ENCODE measurements at regions not wholly inside any gene's neighbourhood (a gene's known extent, or its start where the extent isn't known, plus 50 kb on each side); places are given as distances from the start of the nearest gene placed in this dataset.

DNA sequence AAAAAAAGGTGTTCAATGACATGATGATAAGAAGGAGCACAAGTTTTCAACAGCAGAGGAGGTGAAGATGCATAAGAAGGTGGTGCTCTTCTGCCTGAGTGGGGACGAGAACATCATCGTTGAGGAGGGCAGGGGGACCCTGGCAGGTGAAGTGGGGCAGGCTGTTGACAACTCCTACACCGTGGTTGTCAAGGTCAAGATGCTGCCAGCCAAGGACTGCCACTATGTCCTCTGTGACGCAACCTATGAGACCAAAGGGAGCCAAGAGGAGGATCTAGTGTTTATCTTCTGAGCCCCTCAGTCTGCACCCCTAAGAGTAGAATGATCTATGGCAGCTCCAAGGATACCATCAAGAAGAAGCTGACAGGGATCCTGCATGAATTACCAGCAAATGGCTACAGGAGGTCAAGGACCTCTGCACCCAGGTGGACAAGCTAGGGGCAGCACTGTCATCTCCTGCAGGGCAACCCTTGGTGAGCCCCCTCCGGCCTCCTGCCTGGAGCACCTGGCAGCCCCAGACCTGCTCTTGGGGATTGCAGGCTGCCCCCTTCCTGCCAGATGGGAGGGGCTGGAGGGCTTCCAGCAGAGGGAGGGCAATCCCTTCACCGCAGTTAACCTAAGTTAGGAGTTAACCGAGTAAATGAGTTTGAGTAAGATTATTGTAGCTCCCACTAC, 80.5 kb downstream of the ZNF281 start (continued):
- TF ChIP-seq, protein P1, sequence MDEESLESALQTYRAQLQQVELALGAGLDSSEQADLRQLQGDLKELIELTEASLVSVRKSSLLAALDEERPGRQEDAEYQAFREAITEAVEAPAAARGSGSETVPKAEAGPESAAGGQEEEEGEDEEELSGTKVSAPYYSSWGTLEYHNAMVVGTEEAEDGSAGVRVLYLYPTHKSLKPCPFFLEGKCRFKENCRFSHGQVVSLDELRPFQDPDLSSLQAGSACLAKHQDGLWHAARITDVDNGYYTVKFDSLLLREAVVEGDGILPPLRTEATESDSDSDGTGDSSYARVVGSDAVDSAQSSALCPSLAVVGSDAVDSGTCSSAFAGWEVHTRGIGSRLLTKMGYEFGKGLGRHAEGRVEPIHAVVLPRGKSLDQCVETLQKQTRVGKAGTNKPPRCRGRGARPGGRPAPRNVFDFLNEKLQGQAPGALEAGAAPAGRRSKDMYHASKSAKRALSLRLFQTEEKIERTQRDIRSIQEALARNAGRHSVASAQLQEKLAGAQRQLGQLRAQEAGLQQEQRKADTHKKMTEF (CRISPR knock-in tag; IDR thresholded peaks at IDR 0.05) = no peak

DNA sequence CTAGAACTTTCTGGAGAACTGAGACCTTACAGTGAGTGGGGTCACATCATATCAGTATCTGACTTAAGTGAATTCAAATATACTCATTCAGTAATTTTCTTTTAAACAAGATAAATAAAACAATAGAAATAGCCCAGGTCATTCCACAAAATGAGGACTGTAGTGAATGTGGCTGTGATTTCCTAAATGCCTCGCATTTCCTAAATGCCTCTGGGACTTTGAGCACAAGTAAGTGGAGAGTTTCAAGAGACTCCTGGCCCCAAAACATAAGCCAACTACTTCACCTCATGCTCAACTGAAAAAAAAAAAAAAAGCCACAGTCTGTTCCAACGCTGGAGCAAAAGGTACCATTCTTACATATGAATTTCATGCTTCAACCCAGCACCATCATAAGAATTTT, 81.5 kb downstream of the ZNF281 start:
- Histone ChIP-seq H4K20me1 (ENCODE audit: insufficient read depth, low read length) (no peaks in the 10 kb centered on the region), H3K4me3 (replicated peaks in 1 of 3; ENCODE audit: insufficient read depth in 1 of 3, low read depth in 2 of 3, low read length in 3 of 3) (no peak overlapping the region), H3K4me2 (ENCODE audit: low read depth, low read length) (no peak overlapping the region), H2AFZ (ENCODE audit: low read length) (no peak overlapping the region), H3K79me2 (ENCODE audit: insufficient read depth, low read length) (no peaks in the 10 kb centered on the region), H3K36me3 (replicated peaks in 1 of 2; ENCODE audit: control insufficient read depth in 1 of 2, insufficient read depth in 2 of 2, low read length in 2 of 2) (no peaks in the 10 kb centered on the region), H3K9ac (ENCODE audit: insufficient read depth, low read depth, low read length) (no peak overlapping the region), H3K27me3 (ENCODE audit: control insufficient read depth in 1 of 2, insufficient read depth in 2 of 2, low read length in 2 of 2) (no peaks in the 10 kb centered on the region), H3K4me1 (ENCODE audit: insufficient read depth, low read length) (peaks cover 27% of the 10 kb centered on the region), H3K27ac (ENCODE audit: extremely low read length, insufficient read depth, low read length) (no peak overlapping the region), H3K9me3 (ENCODE audit: low read length) (peaks cover 5% of the 10 kb centered on the region; the same call in 1 of the 2 replicates)
- FAIRE-seq (no peak), DNase-seq (ENCODE audit: low spot score) (no peak), ATAC-seq (no peak)
- in situ Hi-C loops (cut with HindIII; ENCODE audit: extremely low pct_ligation_motif_present, low pct_unique_long_range_greater_than_20kb) (no loop called here), intact Hi-C loops (cut with micrococcal nuclease; ENCODE audit: unreplicated experiment) (no loop called here)
- WGBS (ENCODE audit: low lambda C conversion rate) = 86% methylated on average over 2 of the region's 2 CpGs
- CTCF ChIA-PET (ENCODE audit: low intra/inter-chr PET ratio, low total read pairs) = no interaction called here
- POLR2A ChIA-PET = no interaction called here
- BruUV-seq (replicated peaks) = no TSS peak
- TF ChIP-seq ZNF510 (CRISPR knock-in tag; IDR thresholded peaks at IDR 0.05; ENCODE audit: low read depth) = no peak
- TF ChIP-seq KLF12 (CRISPR knock-in tag; IDR thresholded peaks at IDR 0.05; ENCODE audit: borderline replicate concordance) = no peak
- TF ChIP-seq, protein P2, sequence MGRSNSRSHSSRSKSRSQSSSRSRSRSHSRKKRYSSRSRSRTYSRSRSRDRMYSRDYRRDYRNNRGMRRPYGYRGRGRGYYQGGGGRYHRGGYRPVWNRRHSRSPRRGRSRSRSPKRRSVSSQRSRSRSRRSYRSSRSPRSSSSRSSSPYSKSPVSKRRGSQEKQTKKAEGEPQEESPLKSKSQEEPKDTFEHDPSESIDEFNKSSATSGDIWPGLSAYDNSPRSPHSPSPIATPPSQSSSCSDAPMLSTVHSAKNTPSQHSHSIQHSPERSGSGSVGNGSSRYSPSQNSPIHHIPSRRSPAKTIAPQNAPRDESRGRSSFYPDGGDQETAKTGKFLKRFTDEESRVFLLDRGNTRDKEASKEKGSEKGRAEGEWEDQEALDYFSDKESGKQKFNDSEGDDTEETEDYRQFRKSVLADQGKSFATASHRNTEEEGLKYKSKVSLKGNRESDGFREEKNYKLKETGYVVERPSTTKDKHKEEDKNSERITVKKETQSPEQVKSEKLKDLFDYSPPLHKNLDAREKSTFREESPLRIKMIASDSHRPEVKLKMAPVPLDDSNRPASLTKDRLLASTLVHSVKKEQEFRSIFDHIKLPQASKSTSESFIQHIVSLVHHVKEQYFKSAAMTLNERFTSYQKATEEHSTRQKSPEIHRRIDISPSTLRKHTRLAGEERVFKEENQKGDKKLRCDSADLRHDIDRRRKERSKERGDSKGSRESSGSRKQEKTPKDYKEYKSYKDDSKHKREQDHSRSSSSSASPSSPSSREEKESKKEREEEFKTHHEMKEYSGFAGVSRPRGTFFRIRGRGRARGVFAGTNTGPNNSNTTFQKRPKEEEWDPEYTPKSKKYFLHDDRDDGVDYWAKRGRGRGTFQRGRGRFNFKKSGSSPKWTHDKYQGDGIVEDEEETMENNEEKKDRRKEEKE (IDR thresholded peaks at IDR 0.05) = no peak
- TF ChIP-seq ZNF788 (CRISPR knock-in tag; IDR thresholded peaks at IDR 0.05; ENCODE audit: borderline replicate concordance) = no peak
- no peak for TF ChIP-seq MTF2 (CRISPR knock-in tag; IDR thresholded peaks at IDR 0.05; ENCODE audit: borderline replicate concordance)
- TF ChIP-seq ZNF850 (CRISPR knock-in tag; conservative IDR thresholded peaks at IDR 0.05) = no peak
- TF ChIP-seq, protein P3, sequence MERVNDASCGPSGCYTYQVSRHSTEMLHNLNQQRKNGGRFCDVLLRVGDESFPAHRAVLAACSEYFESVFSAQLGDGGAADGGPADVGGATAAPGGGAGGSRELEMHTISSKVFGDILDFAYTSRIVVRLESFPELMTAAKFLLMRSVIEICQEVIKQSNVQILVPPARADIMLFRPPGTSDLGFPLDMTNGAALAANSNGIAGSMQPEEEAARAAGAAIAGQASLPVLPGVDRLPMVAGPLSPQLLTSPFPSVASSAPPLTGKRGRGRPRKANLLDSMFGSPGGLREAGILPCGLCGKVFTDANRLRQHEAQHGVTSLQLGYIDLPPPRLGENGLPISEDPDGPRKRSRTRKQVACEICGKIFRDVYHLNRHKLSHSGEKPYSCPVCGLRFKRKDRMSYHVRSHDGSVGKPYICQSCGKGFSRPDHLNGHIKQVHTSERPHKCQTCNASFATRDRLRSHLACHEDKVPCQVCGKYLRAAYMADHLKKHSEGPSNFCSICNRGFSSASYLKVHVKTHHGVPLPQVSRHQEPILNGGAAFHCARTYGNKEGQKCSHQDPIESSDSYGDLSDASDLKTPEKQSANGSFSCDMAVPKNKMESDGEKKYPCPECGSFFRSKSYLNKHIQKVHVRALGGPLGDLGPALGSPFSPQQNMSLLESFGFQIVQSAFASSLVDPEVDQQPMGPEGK (CRISPR knock-in tag; IDR thresholded peaks at IDR 0.05) = no peak
- TF ChIP-seq, protein P4, sequence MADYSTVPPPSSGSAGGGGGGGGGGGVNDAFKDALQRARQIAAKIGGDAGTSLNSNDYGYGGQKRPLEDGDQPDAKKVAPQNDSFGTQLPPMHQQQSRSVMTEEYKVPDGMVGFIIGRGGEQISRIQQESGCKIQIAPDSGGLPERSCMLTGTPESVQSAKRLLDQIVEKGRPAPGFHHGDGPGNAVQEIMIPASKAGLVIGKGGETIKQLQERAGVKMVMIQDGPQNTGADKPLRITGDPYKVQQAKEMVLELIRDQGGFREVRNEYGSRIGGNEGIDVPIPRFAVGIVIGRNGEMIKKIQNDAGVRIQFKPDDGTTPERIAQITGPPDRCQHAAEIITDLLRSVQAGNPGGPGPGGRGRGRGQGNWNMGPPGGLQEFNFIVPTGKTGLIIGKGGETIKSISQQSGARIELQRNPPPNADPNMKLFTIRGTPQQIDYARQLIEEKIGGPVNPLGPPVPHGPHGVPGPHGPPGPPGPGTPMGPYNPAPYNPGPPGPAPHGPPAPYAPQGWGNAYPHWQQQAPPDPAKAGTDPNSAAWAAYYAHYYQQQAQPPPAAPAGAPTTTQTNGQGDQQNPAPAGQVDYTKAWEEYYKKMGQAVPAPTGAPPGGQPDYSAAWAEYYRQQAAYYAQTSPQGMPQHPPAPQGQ (CRISPR knock-in tag; IDR thresholded peaks at IDR 0.05; ENCODE audit: borderline replicate concordance) = no peak
- TF ChIP-seq ZEB1 (IDR thresholded peaks at IDR 0.05; ENCODE audit: insufficient replicate concordance, low read depth) = no peak
- TF ChIP-seq TBX2 (CRISPR knock-in tag; IDR thresholded peaks at IDR 0.05; ENCODE audit: borderline replicate concordance) = no peak
- TF ChIP-seq HHEX (CRISPR knock-in tag; IDR thresholded peaks at IDR 0.05) = no peak
- TF ChIP-seq, protein P5, sequence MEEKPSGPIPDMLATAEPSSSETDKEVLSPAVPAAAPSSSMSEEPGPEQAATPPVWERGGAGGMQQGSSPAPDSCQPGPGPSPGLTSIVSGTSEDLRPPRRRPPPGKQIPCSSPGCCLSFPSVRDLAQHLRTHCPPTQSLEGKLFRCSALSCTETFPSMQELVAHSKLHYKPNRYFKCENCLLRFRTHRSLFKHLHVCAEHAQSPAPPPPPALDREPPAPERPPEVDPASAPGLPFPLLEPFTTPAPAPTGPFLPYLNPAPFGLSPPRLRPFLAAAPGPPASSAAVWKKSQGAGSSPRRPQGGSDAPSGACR (CRISPR knock-in tag; IDR thresholded peaks at IDR 0.05) = no peak
- TF ChIP-seq ZBTB7B (CRISPR knock-in tag; IDR thresholded peaks at IDR 0.05) = no peak

All from HepG2 (cell line).